ENCODE measurements at regions not wholly inside any gene's neighbourhood (a gene's known extent, or its start where the extent isn't known, plus 50 kb on each side); places are given as distances from the start of the nearest gene placed in this dataset.
A peak's percentile ranks its signal among the peaks of the same experiment; 100 is the strongest.

- no TSS peak for BruUV-seq (replicated peaks)
- no peak overlapping the region for H3K4me3 Mint-ChIP-seq (ENCODE audit: low read depth, unreplicated experiment)
- no peaks in the 10 kb centered on the region for H3K36me3 Mint-ChIP-seq (ENCODE audit: insufficient read depth, unreplicated experiment)
- no peaks in the 10 kb centered on the region for H3K27me3 Mint-ChIP-seq (ENCODE audit: unreplicated experiment)
- DNase-seq, result no peak
- no peak for TF ChIP-seq CTCF (IDR thresholded peaks at IDR 0.05; ENCODE audit: unreplicated experiment)
- H3K27ac Mint-ChIP-seq (ENCODE audit: unreplicated experiment), result peak overlapping the region; percentile 30
- CTCF ChIA-PET, result interaction anchor here (0.7 to 1.5 kb wide), 5 partner anchors 14 to 220 kb away, joined by 3 to 9 read pairs (median 3); no protein-coding TSS in a partner anchor
- H3K4me1 Mint-ChIP-seq (ENCODE audit: low read depth, unreplicated experiment), result peaks cover 27% of the 10 kb centered on the region
- H3K9me3 Mint-ChIP-seq (ENCODE audit: low read depth, unreplicated experiment), result peaks cover 4% of the 10 kb centered on the region
- intact Hi-C loops (cut with micrococcal nuclease; ENCODE audit: unreplicated experiment), result loop anchor here (1.0 to 5.0 kb wide), 2 partner anchors 115 to 219 kb away; no protein-coding TSS in a partner anchor
Measured at GRCh38 chr15:91521996-91522395, 331.5 kb upstream of the SLCO3A1 start.

- peak; percentile 25 for DNase-seq
- intact Hi-C loops (cut with micrococcal nuclease; ENCODE audit: unreplicated experiment), result loop anchor here (1.0 to 5.0 kb wide), 2 partner anchors 115 to 219 kb away; no protein-coding TSS in a partner anchor
- CTCF ChIA-PET, result interaction anchor here (1.0 to 1.5 kb wide), 3 partner anchors 13 to 220 kb away, joined by 3 to 9 read pairs (median 6); no protein-coding TSS in a partner anchor
- Mint-ChIP-seq H3K27me3 (ENCODE audit: unreplicated experiment) (no peaks in the 10 kb centered on the region), H3K4me1 (ENCODE audit: low read depth, unreplicated experiment) (peaks cover 20% of the 10 kb centered on the region), H3K36me3 (ENCODE audit: insufficient read depth, unreplicated experiment) (no peaks in the 10 kb centered on the region), H3K4me3 (ENCODE audit: low read depth, unreplicated experiment) (no peak overlapping the region), H3K27ac (ENCODE audit: unreplicated experiment) (no peak overlapping the region), H3K9me3 (ENCODE audit: low read depth, unreplicated experiment) (peaks cover 4% of the 10 kb centered on the region)
- BruUV-seq (replicated peaks), result no TSS peak
- TF ChIP-seq CTCF (IDR thresholded peaks at IDR 0.05; ENCODE audit: unreplicated experiment), result peak; percentile 29
Measured at GRCh38 chr15:91522605-91523332, 330.7 kb upstream of the SLCO3A1 start.

- Mint-ChIP-seq H3K4me3 (ENCODE audit: low read depth, unreplicated experiment) (no peak overlapping the region), H3K27me3 (ENCODE audit: unreplicated experiment) (no peaks in the 10 kb centered on the region), H3K27ac (ENCODE audit: unreplicated experiment) (no peak overlapping the region), H3K36me3 (ENCODE audit: insufficient read depth, unreplicated experiment) (no peaks in the 10 kb centered on the region), H3K4me1 (ENCODE audit: low read depth, unreplicated experiment) (peaks cover 18% of the 10 kb centered on the region), H3K9me3 (ENCODE audit: low read depth, unreplicated experiment) (peaks cover 4% of the 10 kb centered on the region)
- TF ChIP-seq CTCF (IDR thresholded peaks at IDR 0.05; ENCODE audit: unreplicated experiment), result no peak
- CTCF ChIA-PET, result no interaction called here
- DNase-seq, result no peak
- intact Hi-C loops (cut with micrococcal nuclease; ENCODE audit: unreplicated experiment), result loop anchor here (5.0 kb wide), 1 partner anchor 116 kb away; no protein-coding TSS in a partner anchor
- no TSS peak for BruUV-seq (replicated peaks)
Measured at GRCh38 chr15:91523596-91523995, 329.9 kb upstream of the SLCO3A1 start.

GRCh38 chr15:91524534-91524933, 329.0 kb upstream of the SLCO3A1 start:
- intact Hi-C loops (cut with micrococcal nuclease; ENCODE audit: unreplicated experiment), result loop anchor here (5.0 kb wide), 1 partner anchor 117 kb away; no protein-coding TSS in a partner anchor
- no peak overlapping the region for H3K27ac Mint-ChIP-seq (ENCODE audit: unreplicated experiment)
- no peak overlapping the region for H3K4me3 Mint-ChIP-seq (ENCODE audit: low read depth, unreplicated experiment)
- BruUV-seq (replicated peaks), result no TSS peak
- no peak for TF ChIP-seq CTCF (IDR thresholded peaks at IDR 0.05; ENCODE audit: unreplicated experiment)
- H3K27me3 Mint-ChIP-seq (ENCODE audit: unreplicated experiment), result no peaks in the 10 kb centered on the region
- CTCF ChIA-PET, result no interaction called here
- no peak for DNase-seq
- H3K9me3 Mint-ChIP-seq (ENCODE audit: low read depth, unreplicated experiment), result peaks cover 4% of the 10 kb centered on the region
- peaks cover 18% of the 10 kb centered on the region for H3K4me1 Mint-ChIP-seq (ENCODE audit: low read depth, unreplicated experiment)
- H3K36me3 Mint-ChIP-seq (ENCODE audit: insufficient read depth, unreplicated experiment), result no peaks in the 10 kb centered on the region

Measured in Calu3 (cell line).